GM21717 (cell line): ENCODE measurements at regions not wholly inside any gene's neighbourhood (a gene's known extent, or its start where the extent isn't known, plus 50 kb on each side); places are given as distances from the start of the nearest gene placed in this dataset.

Experiments
- ATAC-seq: cut with Tn5 transposase; IDR thresholded peaks from one replicate; pipeline ENCODE4 v1.9.1; 2021; ENCODE audit warnings: mild to moderate bottlenecking, moderate library complexity; ENCODE audit not compliant: unreplicated experiment

DNA sequence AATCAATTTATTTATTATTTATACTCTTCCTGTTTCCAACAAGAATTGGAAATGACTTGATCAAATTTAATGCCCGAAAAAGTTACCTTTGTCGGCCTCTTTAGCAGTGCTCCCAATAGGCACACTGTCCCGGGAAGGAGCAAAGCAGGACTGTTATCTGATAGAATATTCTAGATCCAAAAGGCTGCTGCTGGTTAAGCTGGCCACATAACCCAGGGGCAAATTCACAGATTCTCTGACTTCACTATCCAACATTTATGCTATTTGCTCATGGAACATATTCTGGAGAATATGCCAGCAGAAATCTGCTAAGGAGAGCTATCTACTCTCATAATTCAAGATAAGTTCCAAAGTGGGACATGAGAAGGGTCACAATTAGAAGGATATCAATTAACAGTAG is 100.2 kb upstream of the DMAC1 start:
- ATAC-seq, result no peak

DNA sequence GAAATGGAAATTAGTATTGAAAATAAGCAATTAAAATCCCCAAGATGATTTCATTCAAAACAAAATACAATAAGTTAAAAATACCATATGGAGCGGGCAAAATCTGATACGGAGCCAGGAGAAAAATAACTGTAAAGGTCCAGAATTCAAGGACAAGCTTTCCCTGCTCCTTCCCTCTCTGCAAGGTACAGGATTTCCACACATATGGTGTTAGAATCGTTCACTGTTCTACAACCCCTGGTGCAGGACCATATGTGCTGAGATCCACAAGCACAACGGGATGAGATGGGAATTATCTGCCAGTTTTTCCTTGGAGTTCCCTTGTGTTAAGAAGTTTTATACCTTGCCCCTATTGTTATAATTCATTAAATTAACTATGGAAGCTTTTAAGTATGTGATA is 94.7 kb upstream of the DMAC1 start:
- ATAC-seq, result no peak

DNA sequence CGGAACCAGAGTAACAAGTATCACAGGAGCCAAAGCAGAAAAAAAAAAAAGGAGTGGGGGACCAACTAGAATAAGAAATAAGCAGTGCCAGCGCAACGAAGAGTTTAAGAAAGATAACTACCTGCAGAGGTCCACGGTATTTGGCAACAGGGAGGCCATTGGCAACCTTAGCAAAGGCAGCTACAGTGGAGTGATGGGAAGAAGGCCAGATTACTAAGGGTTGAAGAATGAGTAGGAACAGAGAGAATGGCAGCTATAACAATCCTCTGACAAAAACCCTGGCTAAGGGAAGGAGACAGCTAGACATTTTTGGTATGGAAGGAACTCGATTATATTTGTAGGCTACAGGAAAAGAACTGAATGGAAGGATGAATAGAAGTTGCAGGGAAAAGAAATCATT is 93.4 kb upstream of the DMAC1 start:
- no peak for ATAC-seq

DNA sequence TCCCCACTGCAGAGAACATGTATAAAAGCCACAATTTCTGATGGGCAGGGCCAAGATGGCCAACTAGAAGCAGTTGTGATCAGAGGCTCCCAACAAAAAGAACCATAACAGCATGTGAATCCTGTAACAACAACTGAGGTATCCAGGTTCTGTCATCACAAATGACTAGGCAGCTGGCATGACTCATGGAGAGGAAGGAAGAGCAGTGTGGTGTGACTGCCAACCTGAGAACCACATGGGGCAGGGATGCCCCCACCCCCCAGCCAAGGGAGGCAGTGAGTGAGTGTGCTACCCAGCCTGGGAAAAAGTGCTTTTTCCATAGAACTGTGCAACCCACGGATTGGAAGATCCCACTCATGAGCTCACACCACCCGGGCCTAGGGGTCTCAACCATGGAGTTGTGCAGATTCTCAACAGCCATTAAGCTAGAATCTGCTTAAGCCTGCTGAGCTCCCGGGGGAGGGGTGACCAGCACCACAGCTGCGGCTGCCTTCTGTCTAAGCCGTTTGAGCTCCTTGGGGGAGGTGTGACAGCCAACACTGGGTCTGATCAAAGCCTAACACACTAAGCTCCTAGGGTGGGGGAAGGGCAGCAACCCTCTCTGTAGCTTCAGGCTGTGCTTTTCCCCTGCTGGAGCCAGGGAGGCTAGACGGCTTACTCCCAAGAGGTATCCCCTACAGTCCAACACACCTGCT is 80.1 kb upstream of the DMAC1 start:
- no peak for ATAC-seq

- no peak for ATAC-seq
Measured at GRCh38 chr9:7871977-7872730, 72.6 kb upstream of the DMAC1 start.

DNA sequence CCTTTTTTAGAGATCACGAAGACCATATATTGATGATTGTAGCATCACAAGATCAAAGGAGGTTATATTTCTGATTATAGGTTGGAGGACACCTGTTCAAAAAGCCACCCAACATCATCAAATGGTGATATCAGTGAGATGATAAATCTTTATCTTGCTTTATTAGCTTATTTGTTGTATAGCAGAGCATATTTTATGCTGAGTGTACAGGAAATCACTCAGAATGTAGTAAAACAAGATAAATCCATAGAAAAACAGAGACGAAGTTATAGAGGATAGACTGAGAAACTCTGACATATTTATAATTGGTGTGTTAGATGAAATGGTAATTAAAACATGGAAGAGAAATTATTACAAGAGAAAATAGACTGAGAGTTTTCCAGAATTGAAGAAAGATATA is 69.8 kb upstream of the DMAC1 start:
- no peak for ATAC-seq

- ATAC-seq, result no peak
Measured at GRCh38 chr9:7862170-7862569, 62.6 kb upstream of the DMAC1 start.

GRCh38 chr9:7861086-7861485 is 61.5 kb upstream of the DMAC1 start:
- ATAC-seq, result no peak

DNA sequence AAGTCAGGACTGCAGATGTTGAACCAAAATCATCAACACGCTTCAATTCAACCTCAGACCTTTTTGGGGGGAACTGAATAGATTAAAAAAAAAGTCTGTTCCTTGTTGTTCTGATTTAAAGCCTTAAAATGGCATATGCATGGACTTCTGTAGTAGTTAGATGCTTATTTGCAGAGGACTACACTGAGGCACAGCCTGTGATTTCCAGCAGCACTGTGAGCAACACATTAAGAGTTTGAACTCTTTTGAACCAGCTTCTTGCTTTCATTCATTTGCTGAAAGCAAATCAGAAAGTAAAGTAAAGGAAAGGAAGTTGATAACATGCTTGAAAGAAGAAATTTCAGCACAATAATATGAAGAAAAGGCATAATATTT is 60.7 kb upstream of the DMAC1 start:
- no peak for ATAC-seq

- no peak for ATAC-seq
Measured at GRCh38 chr9:7859701-7860334, 60.2 kb upstream of the DMAC1 start.

- no peak for ATAC-seq
Measured at GRCh38 chr9:7858166-7858565, 58.6 kb upstream of the DMAC1 start.

GRCh38 chr9:7854763-7855162 is 55.2 kb upstream of the DMAC1 start:
- ATAC-seq, result no peak
